ENCODE measurements at regions not wholly inside any gene's neighbourhood (a gene's known extent, or its start where the extent isn't known, plus 50 kb on each side); places are given as distances from the start of the nearest gene placed in this dataset.

DNA sequence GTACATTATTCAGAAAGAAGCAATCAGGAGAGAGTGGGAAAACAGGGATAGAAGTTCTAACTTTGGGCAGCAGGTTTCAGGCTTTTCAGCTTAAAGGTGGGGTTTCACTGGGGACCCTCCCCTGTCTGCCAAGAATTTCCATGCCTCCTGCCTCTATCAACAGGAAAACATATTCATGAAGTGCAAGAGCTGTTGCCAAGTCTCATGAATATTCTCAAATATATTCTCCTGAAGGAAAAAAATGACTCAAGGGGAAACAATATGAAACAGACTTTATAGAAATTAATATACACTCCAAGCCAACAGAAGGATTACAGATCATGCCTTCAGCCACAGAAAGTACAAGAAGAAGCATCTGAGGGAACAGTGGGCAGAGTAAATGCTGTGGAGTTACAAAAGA, 713.3 kb upstream of the ADAMTS5 start:
- DNase-seq: no peak
- H3K9me3 ChIP-seq: no peaks in the 10 kb centered on the region
- no peak overlapping the region for H3K4me3 ChIP-seq
- H3K27ac ChIP-seq: no peak overlapping the region
- intact Hi-C loops (cut with DNase I; ENCODE audit: low total_unique reads): no loop called here
- H3K4me1 ChIP-seq: peaks cover 0 to 5% (median 2%) of the 10 kb centered on the region in 4 donors
- H3K27me3 ChIP-seq: no peaks in the 10 kb centered on the region
- TF ChIP-seq POLR2AphosphoS5 (IDR thresholded peaks at IDR 0.05): no peak
- no peak for TF ChIP-seq POLR2A (IDR thresholded peaks at IDR 0.05)
- no peak for TF ChIP-seq EP300 (IDR thresholded peaks at IDR 0.05; ENCODE audit: low read depth)
- TF ChIP-seq, protein P1, sequence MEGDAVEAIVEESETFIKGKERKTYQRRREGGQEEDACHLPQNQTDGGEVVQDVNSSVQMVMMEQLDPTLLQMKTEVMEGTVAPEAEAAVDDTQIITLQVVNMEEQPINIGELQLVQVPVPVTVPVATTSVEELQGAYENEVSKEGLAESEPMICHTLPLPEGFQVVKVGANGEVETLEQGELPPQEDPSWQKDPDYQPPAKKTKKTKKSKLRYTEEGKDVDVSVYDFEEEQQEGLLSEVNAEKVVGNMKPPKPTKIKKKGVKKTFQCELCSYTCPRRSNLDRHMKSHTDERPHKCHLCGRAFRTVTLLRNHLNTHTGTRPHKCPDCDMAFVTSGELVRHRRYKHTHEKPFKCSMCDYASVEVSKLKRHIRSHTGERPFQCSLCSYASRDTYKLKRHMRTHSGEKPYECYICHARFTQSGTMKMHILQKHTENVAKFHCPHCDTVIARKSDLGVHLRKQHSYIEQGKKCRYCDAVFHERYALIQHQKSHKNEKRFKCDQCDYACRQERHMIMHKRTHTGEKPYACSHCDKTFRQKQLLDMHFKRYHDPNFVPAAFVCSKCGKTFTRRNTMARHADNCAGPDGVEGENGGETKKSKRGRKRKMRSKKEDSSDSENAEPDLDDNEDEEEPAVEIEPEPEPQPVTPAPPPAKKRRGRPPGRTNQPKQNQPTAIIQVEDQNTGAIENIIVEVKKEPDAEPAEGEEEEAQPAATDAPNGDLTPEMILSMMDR (IDR thresholded peaks at IDR 0.05): no peak
- H3K36me3 ChIP-seq: no peaks in the 10 kb centered on the region
- in situ Hi-C loops (cut with MboI; ENCODE audit: low pct_ligation_motif_present in 1 of 4, low pct_unique_long_range_greater_than_20kb in 1 of 4, low sequenced_read_pairs in 3 of 4): no loop called here

DNA sequence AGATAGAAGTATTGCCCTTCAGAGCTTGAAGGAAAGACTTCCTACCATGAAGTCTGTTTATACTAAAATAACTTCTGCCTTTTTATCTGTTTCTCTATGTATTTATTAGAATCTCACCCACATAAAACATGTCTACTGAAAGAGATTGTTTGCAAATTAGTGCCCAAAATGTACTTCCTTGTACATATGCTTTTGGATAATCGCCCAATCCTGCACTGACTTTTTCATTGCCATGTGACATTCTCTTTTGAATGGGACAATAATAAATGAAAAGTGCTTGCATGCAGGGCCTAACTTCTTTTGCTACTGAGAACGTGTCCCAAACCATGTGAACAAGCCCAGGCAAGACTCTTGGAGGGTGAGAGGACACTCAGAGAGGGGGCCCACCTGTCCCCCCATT, 711.6 kb upstream of the ADAMTS5 start:
- WGBS, 2 donors (ENCODE audit: low coverage in 1 of 2): 71 to 88% methylated on average over 1 to 2 of the region's 2 CpGs
- in situ Hi-C loops (cut with MboI; ENCODE audit: low pct_ligation_motif_present in 1 of 4, low pct_unique_long_range_greater_than_20kb in 1 of 4, low sequenced_read_pairs in 3 of 4): no loop called here

DNA sequence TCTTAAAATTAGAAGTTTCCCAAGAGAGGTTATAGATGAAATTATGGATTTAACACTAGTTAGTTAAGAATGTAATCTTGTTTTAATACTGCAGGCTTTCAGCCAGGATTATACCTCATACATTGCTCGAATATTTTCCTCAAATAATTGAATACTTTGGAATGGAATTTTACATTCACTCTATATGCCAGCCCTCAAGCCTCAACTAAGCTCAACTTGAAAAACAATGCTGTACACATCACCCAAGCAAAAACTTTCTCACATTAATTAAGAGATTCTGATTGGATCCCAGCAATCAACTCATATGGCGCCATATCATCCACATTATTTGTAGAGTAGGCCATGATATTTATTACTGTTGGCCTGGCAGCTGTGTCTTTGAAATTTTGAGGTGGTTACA, 710.7 kb upstream of the ADAMTS5 start:
- no peaks in the 10 kb centered on the region for H3K9me3 ChIP-seq
- no peak overlapping the region for H3K4me3 ChIP-seq
- no peaks in the 10 kb centered on the region for H3K27me3 ChIP-seq
- in situ Hi-C loops (cut with MboI; ENCODE audit: low pct_ligation_motif_present in 1 of 4, low pct_unique_long_range_greater_than_20kb in 1 of 4, low sequenced_read_pairs in 3 of 4): no loop called here
- H3K36me3 ChIP-seq: no peaks in the 10 kb centered on the region
- no peak for TF ChIP-seq EP300 (IDR thresholded peaks at IDR 0.05; ENCODE audit: low read depth)
- TF ChIP-seq, protein P1 (IDR thresholded peaks at IDR 0.05): no peak
- H3K4me1 ChIP-seq: peaks cover 0 to 5% (median 2%) of the 10 kb centered on the region in 4 donors
- intact Hi-C loops (cut with DNase I; ENCODE audit: low total_unique reads): no loop called here
- H3K27ac ChIP-seq: no peak overlapping the region
- DNase-seq: no peak
- 39% methylated on average over 2 of the region's 2 CpGs for WGBS, 2 donors (ENCODE audit: low coverage in 1 of 2)

More for the DNA sequence above, 711.6 kb upstream of the ADAMTS5 start:
- Histone ChIP-seq H3K27ac (no peak overlapping the region), H3K4me3 (no peak overlapping the region), H3K27me3 (no peaks in the 10 kb centered on the region), H3K36me3 (no peaks in the 10 kb centered on the region), H3K9me3 (no peaks in the 10 kb centered on the region), H3K4me1 (peaks cover 0 to 5% (median 2%) of the 10 kb centered on the region in 4 donors)
- TF ChIP-seq POLR2AphosphoS5 (IDR thresholded peaks at IDR 0.05): no peak
- no peak for TF ChIP-seq POLR2A (IDR thresholded peaks at IDR 0.05)
- TF ChIP-seq, protein P1 (IDR thresholded peaks at IDR 0.05): no peak
- no peak for TF ChIP-seq EP300 (IDR thresholded peaks at IDR 0.05; ENCODE audit: low read depth)
- intact Hi-C loops (cut with DNase I; ENCODE audit: low total_unique reads): no loop called here
- no peak for DNase-seq

DNA sequence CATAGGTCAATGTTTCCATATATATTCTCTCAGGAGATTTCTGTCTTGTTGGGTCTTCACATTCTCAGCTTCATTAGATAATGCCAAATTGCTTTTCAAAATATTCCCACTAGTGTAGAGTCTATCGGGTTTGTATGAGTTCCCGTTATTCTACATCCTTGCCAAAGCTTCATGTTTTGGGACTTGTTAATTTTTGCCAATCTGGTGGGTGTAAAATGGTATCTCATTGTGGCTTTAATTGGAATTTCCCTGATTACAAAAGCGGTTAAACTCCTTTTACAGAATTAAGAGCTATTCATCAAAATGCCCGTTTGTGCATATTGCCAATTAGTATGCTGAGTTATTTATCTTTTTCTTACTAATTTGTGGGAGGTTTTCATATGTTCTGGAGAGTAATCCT, 708.4 kb upstream of the ADAMTS5 start:
- in situ Hi-C loops (cut with MboI; ENCODE audit: low pct_ligation_motif_present in 1 of 4, low pct_unique_long_range_greater_than_20kb in 1 of 4, low sequenced_read_pairs in 3 of 4): no loop called here
- no peaks in the 10 kb centered on the region for H3K36me3 ChIP-seq
- no peak overlapping the region for H3K27ac ChIP-seq
- TF ChIP-seq POLR2A (IDR thresholded peaks at IDR 0.05) (no peak), EP300 (IDR thresholded peaks at IDR 0.05; ENCODE audit: low read depth) (no peak), POLR2AphosphoS5 (IDR thresholded peaks at IDR 0.05) (no peak)
- TF ChIP-seq, protein P1 (IDR thresholded peaks at IDR 0.05): no peak
- intact Hi-C loops (cut with DNase I; ENCODE audit: low total_unique reads): no loop called here
- H3K4me3 ChIP-seq: no peak overlapping the region
- no peaks in the 10 kb centered on the region for H3K4me1 ChIP-seq
- WGBS, 2 donors (ENCODE audit: low coverage in 1 of 2): 80 to 88% methylated on average over 4 of the region's 4 CpGs
- no peaks in the 10 kb centered on the region for H3K9me3 ChIP-seq
- no peak for DNase-seq
- H3K27me3 ChIP-seq: no peaks in the 10 kb centered on the region

Measured in transverse colon (tissue), 4 donors.